ENCODE measurements at regions not wholly inside any gene's neighbourhood (a gene's known extent, or its start where the extent isn't known, plus 50 kb on each side); places are given as distances from the start of the nearest gene placed in this dataset.
"Not testable (repeated sequence)": the region's sequence is repeated elsewhere in the genome, so short reads cannot be mapped to it uniquely, and the experiment has no call there.

GRCh38 chr5:91307048-91307447 lies 76.1 kb downstream of the ARRDC3 start:
- Histone ChIP-seq H3K9me3 (ENCODE audit: control extremely low read depth in 1 of 5, control insufficient read depth in 4 of 5, insufficient read depth in 2 of 5, low read depth in 1 of 5, low read length in 4 of 5) (no peaks in the 10 kb centered on the region), H3K4me1 (ENCODE audit: control extremely low read depth in 1 of 4, control insufficient read depth in 4 of 4, insufficient read depth in 4 of 4, low read length in 3 of 4) (peaks cover 8 to 14% (median 13%) of the 10 kb centered on the region in 4 experiments), H3K4me3 (ENCODE audit: control insufficient read depth in 1 of 7, extremely low read depth in 1 of 7, insufficient read depth in 4 of 7, low read depth in 2 of 7, low read length in 6 of 7) (no peak overlapping the region), H3K27ac (ENCODE audit: insufficient read depth in 1 of 2, low read depth in 1 of 2, low read length in 2 of 2, poor library complexity in 1 of 2, severe bottlenecking in 2 of 2) (no peak overlapping the region), H3K27me3 (replicated peaks in 2 of 5; ENCODE audit: control insufficient read depth in 4 of 5, insufficient read depth in 5 of 5, low read length in 4 of 5) (peaks cover 0 to under 1% (median 0%) of the 10 kb centered on the region in 5 experiments), H3K36me3 (ENCODE audit: control insufficient read depth in 4 of 4, insufficient read depth in 4 of 4, low read length in 3 of 4) (no peaks in the 10 kb centered on the region)
- ChIA-PET POLR2A (no interaction called here), CTCF (no interaction called here)
- no peak for DNase-seq
- no CpG with 5 or more reads among the region's 4 CpGs for WGBS (ENCODE audit: insufficient coverage)

DNA sequence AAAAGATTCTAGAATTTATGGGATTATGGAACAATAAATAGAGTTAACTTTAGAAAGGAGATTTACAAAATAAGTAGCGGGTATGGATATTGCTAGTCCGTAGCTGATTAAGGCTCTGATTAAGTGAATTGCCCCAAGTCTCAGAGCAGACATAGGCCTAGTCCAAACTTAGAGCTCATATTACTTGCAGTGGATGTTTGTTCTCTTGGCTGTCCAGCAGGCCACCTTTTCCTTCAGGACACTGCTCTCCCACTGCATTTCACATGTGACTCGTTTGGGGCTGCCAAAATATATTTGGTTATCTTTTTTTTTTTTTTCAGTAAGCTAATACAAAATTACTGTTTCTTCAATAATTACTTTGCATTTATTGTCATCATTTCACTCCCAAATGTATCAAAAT lies 76.6 kb downstream of the ARRDC3 start:
- Histone ChIP-seq H3K27ac (ENCODE audit: insufficient read depth in 1 of 2, low read depth in 1 of 2, low read length in 2 of 2, poor library complexity in 1 of 2, severe bottlenecking in 2 of 2) (no peak overlapping the region), H3K36me3 (ENCODE audit: control insufficient read depth in 4 of 4, insufficient read depth in 4 of 4, low read length in 3 of 4) (no peaks in the 10 kb centered on the region), H3K27me3 (replicated peaks in 2 of 5; ENCODE audit: control insufficient read depth in 4 of 5, insufficient read depth in 5 of 5, low read length in 4 of 5) (no peaks in the 10 kb centered on the region), H3K4me1 (ENCODE audit: control extremely low read depth in 1 of 4, control insufficient read depth in 4 of 4, insufficient read depth in 4 of 4, low read length in 3 of 4) (peaks cover 6 to 9% (median 7%) of the 10 kb centered on the region in 4 experiments), H3K9me3 (ENCODE audit: control extremely low read depth in 1 of 5, control insufficient read depth in 4 of 5, insufficient read depth in 2 of 5, low read depth in 1 of 5, low read length in 4 of 5) (no peaks in the 10 kb centered on the region), H3K4me3 (ENCODE audit: control insufficient read depth in 1 of 7, extremely low read depth in 1 of 7, insufficient read depth in 4 of 7, low read depth in 2 of 7, low read length in 6 of 7) (no peak overlapping the region)
- CTCF ChIA-PET: no interaction called here
- POLR2A ChIA-PET: no interaction called here
- DNase-seq: no peak
- 100% methylated on average over 2 of the region's 3 CpGs for WGBS (ENCODE audit: insufficient coverage)

DNA sequence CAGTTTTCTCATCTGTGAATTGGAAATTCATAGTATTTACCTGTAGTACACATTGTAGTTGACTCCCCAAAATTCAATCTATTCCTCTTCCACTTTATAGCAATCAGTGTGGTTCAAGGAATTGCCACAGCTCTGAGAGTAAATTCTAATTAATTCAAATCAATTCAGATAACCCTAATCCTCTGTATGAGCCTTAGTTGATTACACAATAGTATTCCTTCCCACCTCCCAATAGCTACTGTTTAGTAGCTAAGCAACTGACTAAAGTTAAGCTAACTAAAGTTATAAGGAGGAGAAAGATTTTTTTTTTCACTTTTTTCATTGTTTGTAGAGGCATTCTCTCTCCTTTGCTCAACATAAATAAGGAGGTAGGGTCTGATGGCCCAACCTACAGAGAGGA lies 77.5 kb downstream of the ARRDC3 start:
- H3K9me3 ChIP-seq (ENCODE audit: control extremely low read depth in 1 of 5, control insufficient read depth in 4 of 5, insufficient read depth in 2 of 5, low read depth in 1 of 5, low read length in 4 of 5): no peaks in the 10 kb centered on the region
- ChIA-PET CTCF (no interaction called here), POLR2A (no interaction called here)
- H3K36me3 ChIP-seq (ENCODE audit: control insufficient read depth in 4 of 4, insufficient read depth in 4 of 4, low read length in 3 of 4): no peaks in the 10 kb centered on the region
- no peak overlapping the region for H3K27ac ChIP-seq (ENCODE audit: insufficient read depth in 1 of 2, low read depth in 1 of 2, low read length in 2 of 2, poor library complexity in 1 of 2, severe bottlenecking in 2 of 2)
- DNase-seq: no peak
- no peaks in the 10 kb centered on the region for H3K27me3 ChIP-seq (replicated peaks in 2 of 5; ENCODE audit: control insufficient read depth in 4 of 5, insufficient read depth in 5 of 5, low read length in 4 of 5)
- H3K4me1 ChIP-seq (ENCODE audit: control extremely low read depth in 1 of 4, control insufficient read depth in 4 of 4, insufficient read depth in 4 of 4, low read length in 3 of 4): peaks cover 0 to under 1% (median under 1%) of the 10 kb centered on the region in 4 experiments
- H3K4me3 ChIP-seq (ENCODE audit: control insufficient read depth in 1 of 7, extremely low read depth in 1 of 7, insufficient read depth in 4 of 7, low read depth in 2 of 7, low read length in 6 of 7): no peak overlapping the region

DNA sequence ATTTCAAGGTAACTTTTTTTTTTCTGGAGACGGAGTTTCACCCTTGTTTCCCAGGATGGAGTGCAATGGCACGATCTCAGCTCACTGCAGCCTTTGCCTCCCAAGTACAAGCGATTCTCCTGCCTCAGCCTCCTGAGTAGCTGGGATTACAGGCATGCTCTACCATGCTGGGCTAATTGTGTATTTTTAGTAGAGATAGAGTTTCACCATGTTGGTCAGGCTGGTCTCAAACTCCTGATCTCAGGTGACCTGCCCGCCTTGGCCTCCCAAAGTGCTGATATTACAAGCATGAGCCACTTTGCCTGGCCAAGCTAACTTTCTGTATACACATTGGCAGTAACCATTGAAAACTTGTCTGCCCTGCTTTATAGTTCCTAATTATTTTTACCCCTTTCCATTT lies 79.1 kb downstream of the ARRDC3 start:
- DNase-seq; H3K4me1 ChIP-seq (ENCODE audit: control extremely low read depth in 1 of 4, control insufficient read depth in 4 of 4, insufficient read depth in 4 of 4, low read length in 3 of 4); H3K27ac ChIP-seq (ENCODE audit: insufficient read depth in 1 of 2, low read depth in 1 of 2, low read length in 2 of 2, poor library complexity in 1 of 2, severe bottlenecking in 2 of 2); CTCF ChIA-PET; H3K9me3 ChIP-seq (ENCODE audit: control extremely low read depth in 1 of 5, control insufficient read depth in 4 of 5, insufficient read depth in 2 of 5, low read depth in 1 of 5, low read length in 4 of 5); H3K27me3 ChIP-seq (replicated peaks in 2 of 5; ENCODE audit: control insufficient read depth in 4 of 5, insufficient read depth in 5 of 5, low read length in 4 of 5); POLR2A ChIA-PET; H3K4me3 ChIP-seq (ENCODE audit: control insufficient read depth in 1 of 7, extremely low read depth in 1 of 7, insufficient read depth in 4 of 7, low read depth in 2 of 7, low read length in 6 of 7); H3K36me3 ChIP-seq (ENCODE audit: control insufficient read depth in 4 of 4, insufficient read depth in 4 of 4, low read length in 3 of 4): not testable (repeated sequence)
- 100% methylated on average over 4 of the region's 4 CpGs for WGBS (ENCODE audit: insufficient coverage)

- Histone ChIP-seq H3K27ac (ENCODE audit: insufficient read depth in 1 of 2, low read depth in 1 of 2, low read length in 2 of 2, poor library complexity in 1 of 2, severe bottlenecking in 2 of 2) (no peak overlapping the region), H3K36me3 (ENCODE audit: control insufficient read depth in 4 of 4, insufficient read depth in 4 of 4, low read length in 3 of 4) (no peaks in the 10 kb centered on the region), H3K9me3 (ENCODE audit: control extremely low read depth in 1 of 5, control insufficient read depth in 4 of 5, insufficient read depth in 2 of 5, low read depth in 1 of 5, low read length in 4 of 5) (no peaks in the 10 kb centered on the region), H3K4me3 (ENCODE audit: control insufficient read depth in 1 of 7, extremely low read depth in 1 of 7, insufficient read depth in 4 of 7, low read depth in 2 of 7, low read length in 6 of 7) (no peak overlapping the region), H3K4me1 (ENCODE audit: control extremely low read depth in 1 of 4, control insufficient read depth in 4 of 4, insufficient read depth in 4 of 4, low read length in 3 of 4) (no peaks in the 10 kb centered on the region), H3K27me3 (replicated peaks in 2 of 5; ENCODE audit: control insufficient read depth in 4 of 5, insufficient read depth in 5 of 5, low read length in 4 of 5) (no peaks in the 10 kb centered on the region)
- ChIA-PET CTCF (interaction anchor here (1.4 kb wide), 2 partner anchors 9 to 22 kb away, joined by 4 to 8 read pairs; no protein-coding TSS in a partner anchor), POLR2A (no interaction called here)
- no CpG with 5 or more reads among the region's 1 CpG for WGBS (ENCODE audit: insufficient coverage)
- DNase-seq: no peak
These were observed 80.2 kb downstream of the ARRDC3 start for GRCh38 chr5:91302958-91303357.

GRCh38 chr5:91302305-91302704 lies 80.8 kb downstream of the ARRDC3 start:
- no peaks in the 10 kb centered on the region for H3K36me3 ChIP-seq (ENCODE audit: control insufficient read depth in 4 of 4, insufficient read depth in 4 of 4, low read length in 3 of 4)
- no peaks in the 10 kb centered on the region for H3K4me1 ChIP-seq (ENCODE audit: control extremely low read depth in 1 of 4, control insufficient read depth in 4 of 4, insufficient read depth in 4 of 4, low read length in 3 of 4)
- DNase-seq: no peak
- ChIA-PET POLR2A (no interaction called here), CTCF (interaction anchor here (1.0 to 1.4 kb wide), 4 partner anchors 9 to 82 kb away, joined by 3 to 8 read pairs (median 4); no protein-coding TSS in a partner anchor)
- no peak overlapping the region for H3K4me3 ChIP-seq (ENCODE audit: control insufficient read depth in 1 of 7, extremely low read depth in 1 of 7, insufficient read depth in 4 of 7, low read depth in 2 of 7, low read length in 6 of 7)
- no peaks in the 10 kb centered on the region for H3K27me3 ChIP-seq (replicated peaks in 2 of 5; ENCODE audit: control insufficient read depth in 4 of 5, insufficient read depth in 5 of 5, low read length in 4 of 5)
- H3K27ac ChIP-seq (ENCODE audit: insufficient read depth in 1 of 2, low read depth in 1 of 2, low read length in 2 of 2, poor library complexity in 1 of 2, severe bottlenecking in 2 of 2): no peak overlapping the region
- no peaks in the 10 kb centered on the region for H3K9me3 ChIP-seq (ENCODE audit: control extremely low read depth in 1 of 5, control insufficient read depth in 4 of 5, insufficient read depth in 2 of 5, low read depth in 1 of 5, low read length in 4 of 5)
- WGBS (ENCODE audit: insufficient coverage): 100% methylated on average over 3 of the region's 4 CpGs

- Histone ChIP-seq H3K27me3 (replicated peaks in 2 of 5; ENCODE audit: control insufficient read depth in 4 of 5, insufficient read depth in 5 of 5, low read length in 4 of 5) (peaks cover 0 to 2% (median 0%) of the 10 kb centered on the region in 5 experiments), H3K4me1 (ENCODE audit: control extremely low read depth in 1 of 4, control insufficient read depth in 4 of 4, insufficient read depth in 4 of 4, low read length in 3 of 4) (no peaks in the 10 kb centered on the region), H3K4me3 (ENCODE audit: control insufficient read depth in 1 of 7, extremely low read depth in 1 of 7, insufficient read depth in 4 of 7, low read depth in 2 of 7, low read length in 6 of 7) (no peak overlapping the region), H3K36me3 (ENCODE audit: control insufficient read depth in 4 of 4, insufficient read depth in 4 of 4, low read length in 3 of 4) (no peaks in the 10 kb centered on the region), H3K27ac (ENCODE audit: insufficient read depth in 1 of 2, low read depth in 1 of 2, low read length in 2 of 2, poor library complexity in 1 of 2, severe bottlenecking in 2 of 2) (no peak overlapping the region), H3K9me3 (ENCODE audit: control extremely low read depth in 1 of 5, control insufficient read depth in 4 of 5, insufficient read depth in 2 of 5, low read depth in 1 of 5, low read length in 4 of 5) (no peaks in the 10 kb centered on the region)
- POLR2A ChIA-PET: interaction anchor here (0.6 to 0.8 kb wide), 2 partner anchors 9 to 10 kb away, joined by 3 to 4 read pairs; no protein-coding TSS in a partner anchor
- no peak for DNase-seq
- CTCF ChIA-PET: interaction anchor here (0.7 to 1.4 kb wide), 7 partner anchors 10 to 84 kb away, joined by 3 to 8 read pairs (median 3); no protein-coding TSS in a partner anchor
- WGBS (ENCODE audit: insufficient coverage): 100% methylated on average over 1 of the region's 5 CpGs
These were observed 81.8 kb downstream of the ARRDC3 start for GRCh38 chr5:91301106-91301846.

Measured in common myeloid progenitor, CD34-positive (primary cell).